ENCODE measurements at regions not wholly inside any gene's neighbourhood (a gene's known extent, or its start where the extent isn't known, plus 50 kb on each side); places are given as distances from the start of the nearest gene placed in this dataset.

- no peak overlapping the region for H3K27ac ChIP-seq (ENCODE audit: low read depth, low read length)
- no peaks in the 10 kb centered on the region for H3K36me3 ChIP-seq (ENCODE audit: control insufficient read depth, low read length)
- H3K9me3 ChIP-seq (ENCODE audit: control insufficient read depth, insufficient read depth, low read length): no peaks in the 10 kb centered on the region
- H3F3A ChIP-seq (ENCODE audit: control insufficient read depth, insufficient read depth): no peaks in the 10 kb centered on the region
- TF ChIP-seq EZH2phosphoT487 (IDR thresholded peaks at IDR 0.05; ENCODE audit: borderline replicate concordance, low read length) (no peak), CTCF (IDR thresholded peaks at IDR 0.05; ENCODE audit: low read depth, low read length, poor library complexity, severe bottlenecking) (no peak)
- H4K20me1 ChIP-seq (ENCODE audit: control insufficient read depth, insufficient read depth, low read depth, low read length): no peaks in the 10 kb centered on the region
- H3K4me2 ChIP-seq (ENCODE audit: low read length): no peak overlapping the region
- no peaks in the 10 kb centered on the region for H3K4me1 ChIP-seq (ENCODE audit: control insufficient read depth, low read length)
- no peaks in the 10 kb centered on the region for H3K79me2 ChIP-seq (ENCODE audit: control insufficient read depth, low read length)
- no peaks in the 10 kb centered on the region for H3K9me2 ChIP-seq (replicated peaks; ENCODE audit: control insufficient read depth, low read length)
- no peak overlapping the region for H3K4me3 ChIP-seq (ENCODE audit: low read length)
- H3K27me3 ChIP-seq (ENCODE audit: control insufficient read depth, low read length): no peaks in the 10 kb centered on the region
These were observed 919.6 kb upstream of the EPHA6 start for GRCh38 chr3:95894820-95895219.

GRCh38 chr3:95899494-95899893, 914.9 kb upstream of the EPHA6 start:
- no peak for TF ChIP-seq EZH2phosphoT487 (IDR thresholded peaks at IDR 0.05; ENCODE audit: borderline replicate concordance, low read length)
- TF ChIP-seq CTCF (IDR thresholded peaks at IDR 0.05; ENCODE audit: low read depth, low read length, poor library complexity, severe bottlenecking): no peak
- no peaks in the 10 kb centered on the region for H3K36me3 ChIP-seq (ENCODE audit: control insufficient read depth, low read length)
- H3K27me3 ChIP-seq (ENCODE audit: control insufficient read depth, low read length): no peaks in the 10 kb centered on the region
- H3K27ac ChIP-seq (ENCODE audit: low read depth, low read length): no peak overlapping the region
- H3K4me1 ChIP-seq (ENCODE audit: control insufficient read depth, low read length): no peaks in the 10 kb centered on the region
- no peaks in the 10 kb centered on the region for H4K20me1 ChIP-seq (ENCODE audit: control insufficient read depth, insufficient read depth, low read depth, low read length)
- no peaks in the 10 kb centered on the region for H3K9me3 ChIP-seq (ENCODE audit: control insufficient read depth, insufficient read depth, low read length)
- H3K4me2 ChIP-seq (ENCODE audit: low read length): no peak overlapping the region
- no peak overlapping the region for H3K4me3 ChIP-seq (ENCODE audit: low read length)
- no peaks in the 10 kb centered on the region for H3K9me2 ChIP-seq (replicated peaks; ENCODE audit: control insufficient read depth, low read length)
- no peaks in the 10 kb centered on the region for H3F3A ChIP-seq (ENCODE audit: control insufficient read depth, insufficient read depth)
- H3K79me2 ChIP-seq (ENCODE audit: control insufficient read depth, low read length): no peaks in the 10 kb centered on the region

GRCh38 chr3:95899911-95900310, 914.5 kb upstream of the EPHA6 start:
- H4K20me1 ChIP-seq (ENCODE audit: control insufficient read depth, insufficient read depth, low read depth, low read length): no peaks in the 10 kb centered on the region
- H3K4me3 ChIP-seq (ENCODE audit: low read length): no peak overlapping the region
- H3F3A ChIP-seq (ENCODE audit: control insufficient read depth, insufficient read depth): no peaks in the 10 kb centered on the region
- no peak overlapping the region for H3K27ac ChIP-seq (ENCODE audit: low read depth, low read length)
- H3K27me3 ChIP-seq (ENCODE audit: control insufficient read depth, low read length): no peaks in the 10 kb centered on the region
- no peaks in the 10 kb centered on the region for H3K9me3 ChIP-seq (ENCODE audit: control insufficient read depth, insufficient read depth, low read length)
- H3K4me2 ChIP-seq (ENCODE audit: low read length): no peak overlapping the region
- no peaks in the 10 kb centered on the region for H3K36me3 ChIP-seq (ENCODE audit: control insufficient read depth, low read length)
- H3K4me1 ChIP-seq (ENCODE audit: control insufficient read depth, low read length): no peaks in the 10 kb centered on the region
- TF ChIP-seq CTCF (IDR thresholded peaks at IDR 0.05; ENCODE audit: low read depth, low read length, poor library complexity, severe bottlenecking): no peak
- TF ChIP-seq EZH2phosphoT487 (IDR thresholded peaks at IDR 0.05; ENCODE audit: borderline replicate concordance, low read length): no peak
- H3K9me2 ChIP-seq (replicated peaks; ENCODE audit: control insufficient read depth, low read length): no peaks in the 10 kb centered on the region
- H3K79me2 ChIP-seq (ENCODE audit: control insufficient read depth, low read length): no peaks in the 10 kb centered on the region

- TF ChIP-seq CTCF (IDR thresholded peaks at IDR 0.05; ENCODE audit: low read depth, low read length, poor library complexity, severe bottlenecking) (no peak), EZH2phosphoT487 (IDR thresholded peaks at IDR 0.05; ENCODE audit: borderline replicate concordance, low read length) (no peak)
- H3K4me1 ChIP-seq (ENCODE audit: control insufficient read depth, low read length): no peaks in the 10 kb centered on the region
- no peaks in the 10 kb centered on the region for H3K36me3 ChIP-seq (ENCODE audit: control insufficient read depth, low read length)
- no peaks in the 10 kb centered on the region for H3K9me3 ChIP-seq (ENCODE audit: control insufficient read depth, insufficient read depth, low read length)
- H4K20me1 ChIP-seq (ENCODE audit: control insufficient read depth, insufficient read depth, low read depth, low read length): no peaks in the 10 kb centered on the region
- H3K27me3 ChIP-seq (ENCODE audit: control insufficient read depth, low read length): no peaks in the 10 kb centered on the region
- H3F3A ChIP-seq (ENCODE audit: control insufficient read depth, insufficient read depth): no peaks in the 10 kb centered on the region
- no peak overlapping the region for H3K27ac ChIP-seq (ENCODE audit: low read depth, low read length)
- H3K4me3 ChIP-seq (ENCODE audit: low read length): no peak overlapping the region
- H3K79me2 ChIP-seq (ENCODE audit: control insufficient read depth, low read length): no peaks in the 10 kb centered on the region
- H3K9me2 ChIP-seq (replicated peaks; ENCODE audit: control insufficient read depth, low read length): no peaks in the 10 kb centered on the region
- H3K4me2 ChIP-seq (ENCODE audit: low read length): no peak overlapping the region
These were observed 912.4 kb upstream of the EPHA6 start for GRCh38 chr3:95901948-95902347.

Measured in DOHH2 (cell line).